GM18505 (cell line): ENCODE measurements at regions not wholly inside any gene's neighbourhood (a gene's known extent, or its start where the extent isn't known, plus 50 kb on each side); places are given as distances from the start of the nearest gene placed in this dataset.

Source experiments
- ATAC-seq: cut with Tn5 transposase; IDR thresholded peaks from one replicate; pipeline ENCODE4 v1.9.1; 2021; ENCODE audit not compliant: unreplicated experiment
- POLR2A ChIP-seq: IDR thresholded peaks from 4 replicates; pipeline ENCODE4 v1.6.1; 2011; ENCODE audit warnings: borderline replicate concordance; ENCODE audit not compliant: insufficient read depth, insufficient read length; ENCODE audit errors: extremely low read depth

- TF ChIP-seq POLR2A: no peak
- no peak for ATAC-seq
These were observed 447.8 kb downstream of the ENC1 start for GRCh38 chr5:74192606-74193299.

DNA sequence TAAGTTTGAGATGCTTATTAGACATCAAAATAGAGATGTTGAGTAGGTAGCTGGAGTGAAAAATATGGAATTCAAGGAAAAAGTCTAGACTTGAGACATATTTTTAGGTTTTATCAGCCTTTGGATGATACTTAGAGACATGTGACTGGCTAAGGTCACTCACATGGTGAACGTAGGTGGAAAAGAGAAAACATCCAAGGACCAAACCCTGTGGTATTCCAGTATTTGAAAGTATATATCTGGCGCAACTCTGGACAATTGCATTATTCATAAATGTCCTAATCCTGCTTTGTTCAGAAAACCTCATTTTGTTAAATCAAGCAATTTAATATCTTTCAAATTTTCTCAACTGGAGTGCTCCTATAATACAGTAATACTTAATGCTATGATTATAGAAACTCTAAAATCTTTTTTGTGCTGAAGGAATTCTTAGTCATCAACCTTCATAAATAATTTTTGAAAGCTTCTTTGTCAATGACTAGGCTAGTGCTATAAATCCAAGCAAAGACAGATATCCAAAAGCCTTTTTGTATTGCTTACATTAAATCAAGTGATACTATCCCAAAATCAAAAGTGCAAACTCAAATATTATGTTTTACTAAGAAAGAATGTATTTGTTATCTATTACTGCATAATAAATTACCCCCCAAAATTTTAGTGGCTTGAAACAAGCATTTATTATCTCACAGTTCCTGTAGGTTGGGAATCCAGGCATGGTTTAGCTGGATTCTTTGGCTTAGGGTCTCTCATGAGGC, 452.0 kb downstream of the ENC1 start:
- ATAC-seq: no peak
- no peak for TF ChIP-seq POLR2A

- no peak for TF ChIP-seq POLR2A
These were observed 452.8 kb downstream of the ENC1 start for GRCh38 chr5:74187757-74188156.

GRCh38 chr5:74186356-74187315, 453.9 kb downstream of the ENC1 start:
- no peak for TF ChIP-seq POLR2A
- ATAC-seq: no peak

More at GRCh38 chr5:74187757-74188156, 452.8 kb downstream of the ENC1 start:
- no peak for ATAC-seq

GRCh38 chr5:74185599-74185998, 454.9 kb downstream of the ENC1 start:
- TF ChIP-seq POLR2A: no peak
- ATAC-seq: no peak

DNA sequence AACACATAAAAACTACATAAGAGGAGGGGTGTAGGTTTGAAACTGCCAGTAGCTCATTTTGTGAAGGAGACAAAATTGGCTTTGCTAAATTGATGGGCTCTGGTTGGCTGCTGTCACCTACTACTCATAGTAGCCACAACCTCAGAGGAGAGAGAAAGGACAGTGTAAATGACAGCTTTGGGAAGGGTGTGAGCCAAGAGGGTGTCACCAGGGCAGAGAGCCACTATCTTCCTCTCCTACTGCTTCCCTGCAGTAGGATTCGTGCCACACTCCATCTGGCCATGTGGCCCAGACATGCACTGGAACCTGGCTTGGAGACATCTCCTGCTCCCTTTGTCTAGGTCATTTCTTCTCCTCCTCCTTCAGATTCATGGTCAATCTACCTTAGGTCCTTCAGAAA, 455.9 kb downstream of the ENC1 start:
- ATAC-seq: no peak
- TF ChIP-seq POLR2A: no peak

- TF ChIP-seq POLR2A: no peak
- ATAC-seq: no peak
These were observed 457.5 kb downstream of the ENC1 start for GRCh38 chr5:74183041-74183440.

DNA sequence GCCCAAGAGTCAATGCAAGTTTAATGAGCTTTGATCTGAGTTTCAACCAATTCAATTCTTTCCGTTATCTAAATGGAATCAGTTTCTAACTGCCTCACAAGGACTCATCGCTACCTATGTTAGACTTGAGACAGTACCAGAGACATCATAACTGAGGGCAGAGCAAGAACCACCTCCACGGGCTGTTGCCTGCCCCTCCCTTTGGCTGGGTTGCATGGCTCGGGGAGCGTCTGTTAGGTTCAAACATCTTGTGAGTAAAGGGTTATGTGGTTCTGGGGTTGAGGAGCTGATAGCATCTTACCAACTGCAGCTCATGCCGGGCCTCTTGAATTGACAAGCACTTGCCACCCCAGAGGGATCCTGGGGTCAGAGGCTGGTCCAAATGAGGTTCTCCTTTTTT, 457.9 kb downstream of the ENC1 start:
- no peak for ATAC-seq
- no peak for TF ChIP-seq POLR2A

DNA sequence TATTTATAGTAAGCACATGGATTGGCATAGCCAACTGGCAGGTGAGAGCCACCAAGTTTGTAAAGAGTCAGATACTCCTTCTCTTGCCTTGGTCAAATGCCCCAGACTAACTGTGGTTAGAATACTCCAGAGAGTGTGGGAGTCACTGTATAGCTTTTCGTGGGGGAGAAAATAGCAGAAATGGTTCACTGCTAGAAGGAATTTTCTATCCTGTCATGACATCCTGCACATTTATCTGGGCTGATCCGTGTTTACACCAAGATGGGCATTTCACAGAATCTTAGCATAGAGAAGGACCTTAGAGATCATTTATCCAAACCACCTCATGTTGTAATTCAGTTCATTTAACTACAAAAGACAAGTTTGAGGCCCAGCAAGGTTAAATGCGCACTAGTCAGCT, 460.8 kb downstream of the ENC1 start:
- no peak for ATAC-seq
- TF ChIP-seq POLR2A: no peak

DNA sequence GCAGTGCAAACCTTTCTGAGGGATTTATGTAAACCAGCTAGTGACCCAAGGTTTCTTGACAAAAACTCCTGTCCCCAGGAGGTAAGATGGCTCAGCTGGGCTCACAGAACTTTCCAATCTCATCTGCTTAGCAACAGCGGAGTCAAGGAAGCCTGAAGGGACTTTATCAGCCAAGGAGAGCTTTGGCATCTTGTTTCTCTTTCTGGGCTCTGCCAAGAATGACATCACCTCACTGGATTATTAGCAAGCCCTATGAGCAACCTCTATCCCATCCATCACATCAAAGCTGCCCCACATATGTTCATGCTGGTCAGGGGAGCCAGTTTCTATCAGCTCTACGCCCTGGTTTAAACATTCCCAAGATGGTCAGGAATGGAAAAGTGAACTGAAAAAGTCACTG, 461.3 kb downstream of the ENC1 start:
- no peak for ATAC-seq
- TF ChIP-seq POLR2A: no peak

- no peak for ATAC-seq
- no peak for TF ChIP-seq POLR2A
These were observed 462.6 kb downstream of the ENC1 start for GRCh38 chr5:74177961-74178360.

- TF ChIP-seq POLR2A: no peak
- ATAC-seq: no peak
These were observed 466.2 kb downstream of the ENC1 start for GRCh38 chr5:74174366-74174765.

GRCh38 chr5:74173665-74174064, 466.9 kb downstream of the ENC1 start:
- no peak for TF ChIP-seq POLR2A
- ATAC-seq: no peak

- ATAC-seq: no peak
- TF ChIP-seq POLR2A: no peak
These were observed 467.3 kb downstream of the ENC1 start for GRCh38 chr5:74173241-74173640.

DNA sequence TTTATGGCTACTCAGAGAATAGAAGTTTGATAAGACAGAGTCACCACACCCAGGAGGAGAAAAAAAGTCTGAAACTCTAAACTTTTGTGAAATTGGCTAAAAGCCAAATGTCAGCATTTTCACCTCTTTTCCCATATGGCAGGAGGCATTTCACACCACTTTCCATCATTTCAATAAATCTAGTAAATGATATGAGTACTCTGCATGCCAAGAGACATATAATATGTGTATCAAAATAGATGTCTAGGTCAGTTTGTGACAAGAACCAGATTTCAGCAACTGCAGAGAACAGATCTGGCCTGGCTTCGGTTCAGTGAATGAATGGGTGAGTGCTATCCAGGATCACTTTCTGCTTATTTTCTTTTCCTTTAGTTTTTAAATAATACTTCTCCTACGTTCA, 470.8 kb downstream of the ENC1 start:
- no peak for TF ChIP-seq POLR2A
- no peak for ATAC-seq
